Prostate gland (tissue), 2 donors: ENCODE measurements at regions not wholly inside any gene's neighbourhood (a gene's known extent, or its start where the extent isn't known, plus 50 kb on each side); places are given as distances from the start of the nearest gene placed in this dataset.

Experiments
- CTCF ChIP-seq, 4 experiments: fragments of 200-600 bp in 2 of 4; fragments of 450-650 bp in 2 of 4; sonication (generic) in 2 of 4; IDR thresholded peaks; 1 replicate in 3 of 4; 2 replicates in 1 of 4; pipeline ENCODE4 v1.5.1; 2016 to 2019; ENCODE audit warnings: antibody characterized with exemption in 4 of 4, mild to moderate bottlenecking in 2 of 4, moderate library complexity in 2 of 4
- POLR2AphosphoS5 ChIP-seq: sonication (generic); formaldehyde crosslinking; IDR thresholded peaks from one replicate; pipeline ENCODE4 v1.6.1; 2017; ENCODE audit warnings: antibody characterized with exemption

GRCh38 chr11:129614256-129614944 lies 201.2 kb upstream of the TMEM45B start:
- TF ChIP-seq CTCF (IDR thresholded peaks at IDR 0.05), result no peak
- no peak for TF ChIP-seq POLR2AphosphoS5
